H1 (cell line): ENCODE measurements at regions not wholly inside any gene's neighbourhood (a gene's known extent, or its start where the extent isn't known, plus 50 kb on each side); places are given as distances from the start of the nearest gene placed in this dataset.

Source experiments
- GTF2F1 ChIP-seq: IDR thresholded peaks from 2 replicates; pipeline ENCODE4 v1.6.1; 2012; ENCODE audit warnings: low read depth, low read length, improper control_type of control experiment, borderline replicate concordance
- RAD21 ChIP-seq, 2 experiments: IDR thresholded peaks in 1 of 2; conservative IDR thresholded peaks in 1 of 2; 2 replicates each; pipeline ENCODE4 v1.6.1; 2011; ENCODE audit warnings: low read depth in 2 of 2, low read length in 2 of 2, improper control_type of control experiment in 1 of 2, inconsistent platforms in 1 of 2, mild to moderate bottlenecking in 1 of 2, moderate library complexity in 1 of 2
- RNF2 ChIP-seq: fragments of 200-900, 300-1000 bp; sonication (generic); IDR thresholded peaks from 2 replicates; pipeline ENCODE4 v1.7.1; 2016; ENCODE audit warnings: borderline replicate concordance, low read depth, mild to moderate bottlenecking, antibody characterized with exemption, low read length; ENCODE audit not compliant: poor library complexity, severe bottlenecking; ENCODE audit errors: missing control alignments
- SP1 ChIP-seq: IDR thresholded peaks from 2 replicates; pipeline ENCODE4 v1.6.1; 2011; ENCODE audit warnings: low read depth, low read length
- YY1 ChIP-seq: IDR thresholded peaks from 2 replicates; pipeline ENCODE4 v1.6.1; 2011; ENCODE audit warnings: low read depth, mild to moderate bottlenecking, low read length

- no peak for TF ChIP-seq RNF2
- TF ChIP-seq YY1, result no peak
- no peak for TF ChIP-seq GTF2F1
- TF ChIP-seq RAD21 (IDR thresholded peaks at IDR 0.05 in 1 of 2, conservative IDR thresholded peaks at IDR 0.05 in 1 of 2; ENCODE audit: low read depth in 2 of 2, low read length in 2 of 2), result no peak
- no peak for TF ChIP-seq SP1
- TF ChIP-seq, all 59 proteins: peak for 0
These were observed 279.8 kb upstream of the SALL1 start (continued) for GRCh38 chr16:51430716-51431369.
